ENCODE measurements at regions not wholly inside any gene's neighbourhood (a gene's known extent, or its start where the extent isn't known, plus 50 kb on each side); places are given as distances from the start of the nearest gene placed in this dataset.

- TF ChIP-seq POLR2A (IDR thresholded peaks at IDR 0.05) (no peak), CTCF (IDR thresholded peaks at IDR 0.05) (no peak)
Measured at GRCh38 chr22:22090650-22091399, 108.2 kb upstream of the TOP3B start.

All from sigmoid colon (tissue), 3 donors.